Thyroid gland (tissue), 4 donors: ENCODE measurements at regions not wholly inside any gene's neighbourhood (a gene's known extent, or its start where the extent isn't known, plus 50 kb on each side); places are given as distances from the start of the nearest gene placed in this dataset.

Experiments
- CTCF ChIP-seq, 6 experiments: fragments of 200-600 bp in 3 of 6; fragments of 450-650 bp in 3 of 6; sonication (generic) in 3 of 6; IDR thresholded peaks; one replicate each; pipeline ENCODE4 v1.5.1; 2016 to 2019; ENCODE audit warnings: antibody characterized with exemption in 6 of 6, mild to moderate bottlenecking in 2 of 6, inconsistent platforms in 1 of 6, moderate library complexity in 1 of 6
- POLR2A ChIP-seq, 2 donors: fragments of 450-650 bp; IDR thresholded peaks; one replicate each; pipeline ENCODE4 v1.6.1; 2017; ENCODE audit warnings: antibody characterized with exemption in 2 of 2, mild to moderate bottlenecking in 2 of 2, moderate library complexity in 1 of 2

GRCh38 chr4:10960389-10960788 lies 275.8 kb upstream of the CLNK start:
- TF ChIP-seq CTCF (IDR thresholded peaks at IDR 0.05) (no peak), POLR2A (IDR thresholded peaks at IDR 0.05) (no peak)
